GM18909 (cell line): ENCODE measurements at regions not wholly inside any gene's neighbourhood (a gene's known extent, or its start where the extent isn't known, plus 50 kb on each side); places are given as distances from the start of the nearest gene placed in this dataset.
"Not testable (repeated sequence)": the region's sequence is repeated elsewhere in the genome, so short reads cannot be mapped to it uniquely, and the experiment has no call there.

Source experiments
- ATAC-seq: cut with Tn5 transposase; IDR thresholded peaks from one replicate; pipeline ENCODE4 v1.9.1; 2021; ENCODE audit warnings: mild to moderate bottlenecking; ENCODE audit not compliant: unreplicated experiment, poor library complexity

DNA sequence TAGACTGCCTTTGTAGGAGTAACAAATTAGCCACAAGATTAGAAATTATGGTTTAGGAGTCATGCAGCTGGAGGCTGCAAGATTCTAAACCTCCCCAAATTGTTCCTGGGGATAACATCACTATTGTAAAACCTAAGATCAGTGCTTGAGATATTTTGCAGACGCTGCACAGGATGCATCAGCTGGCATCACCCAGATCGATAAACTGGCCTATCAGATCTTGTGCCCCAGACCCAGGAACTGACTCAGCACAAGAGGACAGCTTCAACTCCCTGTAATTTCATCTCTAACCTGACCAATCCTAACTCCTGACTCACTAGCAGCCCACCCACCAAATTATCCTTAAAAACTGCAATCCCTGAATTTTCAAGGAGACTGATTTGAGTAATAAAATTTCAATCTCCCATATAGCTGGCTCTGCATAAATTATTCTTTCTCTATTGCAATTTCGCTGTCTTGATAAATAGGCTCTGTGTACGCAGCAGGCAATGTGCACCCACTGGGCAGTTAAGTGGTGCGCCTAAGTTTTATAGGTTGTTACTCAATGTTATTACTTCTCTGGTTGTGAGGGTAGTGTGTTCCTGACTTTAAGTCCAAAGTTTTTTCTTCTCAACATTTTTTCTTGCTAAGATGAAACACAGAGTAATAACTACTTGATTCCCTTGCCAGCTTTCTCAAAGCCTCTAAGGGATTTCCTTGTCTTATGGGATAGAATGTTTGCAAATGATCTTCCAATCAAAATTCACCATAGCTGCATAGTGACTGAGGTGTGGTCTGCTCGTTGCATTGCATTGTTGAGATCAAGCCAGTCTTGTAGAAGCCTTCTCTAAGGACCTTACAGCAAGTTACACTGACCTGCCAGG, 312.3 kb upstream of the DKK2 start:
- no peak for ATAC-seq

DNA sequence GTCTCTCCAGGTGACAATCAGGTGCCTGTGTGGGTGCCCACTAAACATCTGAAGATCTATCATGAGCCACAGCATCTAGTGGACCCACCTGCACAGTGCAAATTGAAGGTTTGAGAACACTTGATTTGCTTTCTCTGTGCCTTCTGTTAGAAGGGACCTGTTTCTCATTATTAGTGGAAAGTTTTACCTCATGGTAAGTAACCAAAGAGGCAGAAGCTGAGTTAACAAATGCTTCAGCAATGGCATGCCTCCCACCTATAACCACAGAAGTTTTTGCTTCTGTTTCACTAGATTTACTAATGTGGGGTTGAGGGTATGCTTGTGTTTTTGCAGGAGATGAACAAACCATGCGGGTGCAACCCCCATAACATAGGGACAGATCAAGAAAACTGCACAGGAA, 297.4 kb upstream of the DKK2 start:
- no peak for ATAC-seq

DNA sequence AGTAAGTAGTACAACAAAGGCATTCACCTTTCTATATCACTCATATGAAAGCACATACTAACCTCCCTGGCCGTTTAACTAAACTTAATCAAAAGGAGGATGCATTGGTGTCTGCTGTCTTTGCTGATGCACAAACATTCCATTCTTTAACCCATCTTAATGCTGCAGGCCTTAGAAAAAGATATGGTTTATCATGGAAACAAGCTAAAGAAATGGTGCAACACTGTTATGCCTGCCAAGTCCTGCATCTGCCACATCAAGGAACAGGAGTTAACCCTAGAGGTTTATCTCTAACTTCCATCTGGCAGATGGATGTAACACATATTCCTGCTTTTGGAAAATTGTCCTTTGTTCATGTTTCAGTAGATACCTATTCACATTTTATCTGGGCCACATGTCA, 296.5 kb upstream of the DKK2 start:
- ATAC-seq, result not testable (repeated sequence)

DNA sequence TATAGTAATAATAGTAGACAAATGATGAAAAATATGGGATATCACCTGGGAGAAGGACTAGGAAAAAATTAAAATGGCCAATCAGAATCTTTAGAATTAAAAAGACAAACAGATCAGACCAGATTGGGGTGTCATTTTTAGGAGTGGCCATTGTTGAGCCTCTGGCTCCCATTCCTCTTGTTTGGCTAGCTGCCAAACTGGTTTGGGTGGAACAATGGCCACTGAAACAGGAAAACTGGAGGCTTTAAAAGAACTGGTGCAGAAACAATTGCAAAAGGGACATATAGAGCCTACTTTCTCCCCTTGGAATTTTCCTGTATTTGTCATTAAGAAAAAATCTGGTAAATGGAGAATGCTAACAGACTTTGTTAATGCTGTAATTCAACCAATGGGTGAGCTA, 294.8 kb upstream of the DKK2 start:
- no peak for ATAC-seq

DNA sequence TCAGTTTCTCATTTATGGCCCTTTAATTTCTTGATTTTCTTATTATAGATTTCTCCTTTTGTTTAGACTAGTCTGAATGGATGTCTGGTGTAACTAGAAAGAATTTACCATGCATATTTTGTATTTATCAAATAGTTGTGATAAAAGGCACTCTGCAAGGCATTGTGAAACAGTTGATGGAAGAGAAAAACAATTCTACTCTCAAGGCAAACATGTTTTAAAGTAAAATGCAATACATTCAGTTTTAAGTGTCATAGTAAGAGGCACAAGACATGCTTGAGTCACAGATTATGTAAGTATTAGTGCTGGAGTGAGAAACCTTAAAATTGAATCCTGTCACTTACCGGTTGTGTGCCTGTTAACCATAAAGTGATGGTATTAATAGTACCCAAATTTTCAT, 283.3 kb upstream of the DKK2 start:
- ATAC-seq, result no peak

DNA sequence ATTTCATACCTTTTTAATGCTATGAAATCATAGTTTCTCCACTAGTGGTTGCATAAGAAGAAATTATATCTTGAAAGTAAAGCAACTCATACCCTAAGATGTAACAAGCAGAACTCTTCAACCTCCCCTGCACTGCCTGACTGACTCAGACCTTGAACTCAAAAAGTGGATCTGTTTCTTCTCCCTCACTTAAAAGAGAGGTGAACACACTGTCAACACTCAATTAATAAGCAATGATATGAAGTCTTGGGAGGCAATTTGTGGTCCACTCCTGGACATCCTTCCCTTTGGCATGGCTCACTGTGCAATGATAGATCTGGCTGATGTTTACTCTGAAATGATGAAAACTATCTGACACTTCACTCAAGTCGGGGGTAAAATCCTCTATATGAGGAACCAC, 282.0 kb upstream of the DKK2 start:
- no peak for ATAC-seq

DNA sequence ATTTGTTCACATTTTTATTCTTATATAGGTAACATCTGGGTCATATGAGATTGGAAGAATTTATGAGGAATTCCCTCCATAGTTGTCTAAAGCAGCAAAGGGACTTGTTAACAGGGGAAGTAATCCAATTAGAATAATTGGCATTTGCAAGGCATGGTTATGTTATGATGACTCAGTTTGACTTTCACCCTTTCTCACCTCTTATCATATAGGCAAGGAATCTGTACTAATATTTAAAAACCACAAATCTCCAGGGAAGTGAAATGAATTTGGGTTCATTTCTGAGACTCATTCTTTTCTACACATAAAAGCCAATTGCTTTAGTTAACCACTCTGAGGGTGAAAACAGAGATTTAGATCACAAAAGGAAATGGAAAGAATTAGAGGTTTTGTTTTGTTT, 281.5 kb upstream of the DKK2 start:
- no peak for ATAC-seq

DNA sequence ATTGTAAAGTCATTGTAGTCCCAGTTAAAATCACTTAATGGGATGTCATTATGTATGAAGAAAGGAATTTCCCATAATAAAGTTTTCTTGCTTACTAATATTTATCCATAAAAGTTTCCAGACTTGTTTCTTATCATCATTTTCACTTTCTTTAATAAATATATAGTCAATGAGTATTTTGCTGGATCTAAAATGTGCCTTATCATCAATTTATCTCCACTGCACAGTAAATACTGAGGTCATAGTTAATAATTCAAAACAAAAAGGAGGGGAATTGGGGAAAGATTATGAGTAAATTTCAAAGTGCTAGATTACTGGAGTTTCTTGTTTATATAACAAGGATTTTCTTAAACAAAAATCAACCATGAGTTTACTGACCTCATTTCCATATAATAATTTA, 279.5 kb upstream of the DKK2 start:
- ATAC-seq, result no peak

DNA sequence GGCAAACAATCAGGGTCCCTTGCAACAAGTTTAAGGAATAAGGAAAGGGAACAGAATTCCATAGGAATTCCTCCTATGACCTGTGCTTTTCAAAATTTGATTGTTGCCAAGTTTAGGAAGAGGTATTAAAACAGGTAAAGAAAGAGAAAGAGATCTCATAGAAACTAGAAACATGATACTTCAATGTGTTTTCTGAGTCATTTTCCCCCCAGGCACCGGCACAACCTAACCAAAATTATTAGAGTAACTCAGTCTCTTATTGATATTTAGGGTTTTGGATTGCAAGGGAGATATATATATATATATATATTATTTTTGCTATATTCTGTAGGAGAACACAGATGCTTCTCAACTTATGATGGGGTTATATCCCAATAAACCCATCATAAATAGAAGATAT, 278.0 kb upstream of the DKK2 start:
- no peak for ATAC-seq

DNA sequence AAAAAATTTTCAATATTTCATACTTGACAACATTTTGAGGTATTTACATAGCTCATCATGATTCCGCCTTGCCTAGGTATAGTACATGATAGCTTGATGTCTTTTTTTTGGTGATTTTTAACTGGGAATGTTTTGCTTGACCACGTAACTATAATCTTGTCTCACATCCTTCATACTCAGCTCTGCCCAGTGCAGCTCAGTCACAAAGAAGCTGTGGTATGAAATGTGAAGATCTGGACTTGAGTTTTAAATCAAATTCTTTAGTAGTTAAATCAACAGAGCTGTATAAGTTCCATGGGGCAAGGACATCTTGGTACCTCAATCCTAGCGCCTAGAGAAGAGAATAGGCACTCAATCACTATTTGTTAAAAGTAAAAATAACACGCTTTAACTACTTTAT, 276.3 kb upstream of the DKK2 start:
- no peak for ATAC-seq

DNA sequence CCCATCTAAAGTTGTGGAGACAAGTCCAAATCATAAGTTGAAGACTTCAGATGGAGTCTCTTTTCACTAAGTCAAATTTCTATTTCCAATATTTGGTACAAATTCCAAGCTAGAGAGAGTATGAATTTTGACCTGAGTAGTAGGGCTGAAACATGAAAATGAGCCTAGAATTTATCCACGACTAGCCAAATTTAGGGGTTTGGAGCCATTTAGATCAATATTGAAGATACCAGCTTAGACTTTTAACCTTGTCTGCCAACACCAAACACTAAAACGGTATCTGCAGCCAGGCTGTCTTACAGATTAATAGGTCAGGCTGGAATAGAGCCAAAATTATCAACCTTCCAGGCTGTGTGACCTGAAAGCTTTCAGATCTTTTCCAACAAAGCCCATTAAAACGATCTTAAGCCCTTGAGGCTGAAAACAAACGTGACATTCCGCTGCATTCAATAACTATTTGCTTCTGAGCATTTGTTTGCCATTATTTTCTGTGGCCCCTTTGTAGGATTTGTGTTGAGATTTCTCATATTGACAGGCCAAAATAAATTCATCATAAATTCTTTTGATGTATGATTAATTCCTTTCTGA, 268.7 kb upstream of the DKK2 start:
- ATAC-seq, result no peak

DNA sequence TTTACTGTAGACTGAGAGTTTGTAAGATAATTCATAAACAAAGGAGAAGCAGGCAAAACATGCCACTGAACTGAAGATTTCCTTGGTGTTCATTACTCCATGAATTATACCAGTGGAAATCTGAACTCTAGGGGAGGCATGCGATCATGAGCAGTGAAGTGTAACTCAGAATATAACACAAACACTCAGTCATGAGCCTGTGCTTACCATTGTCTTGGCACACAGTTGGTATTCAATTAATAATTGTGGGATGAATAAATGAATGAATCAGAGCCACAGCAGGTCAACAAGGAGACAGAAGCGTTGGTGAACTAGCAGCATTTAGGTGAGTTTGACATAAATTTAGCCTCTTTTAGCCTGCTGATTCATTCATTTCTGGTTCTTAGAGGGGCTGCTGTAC, 263.5 kb upstream of the DKK2 start:
- no peak for ATAC-seq

DNA sequence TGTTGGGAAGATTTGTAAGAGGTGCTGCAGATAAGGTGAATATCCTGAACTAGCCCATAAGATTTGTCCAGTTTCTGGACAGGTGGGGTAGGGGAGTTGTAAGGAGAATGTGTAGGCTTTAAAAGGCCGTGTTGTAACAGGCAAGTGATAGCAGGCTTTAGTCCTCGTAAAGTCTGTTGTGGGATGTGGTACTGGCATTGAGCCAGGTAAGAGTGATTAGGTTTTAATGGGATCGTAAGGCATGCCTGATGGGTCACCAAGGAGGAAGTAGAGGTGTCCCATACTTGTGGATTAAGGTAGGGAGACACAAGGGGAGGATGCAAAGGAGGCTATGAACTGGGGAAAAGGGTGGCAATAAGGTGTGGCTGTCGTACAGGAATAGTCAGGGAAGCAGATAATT, 256.9 kb upstream of the DKK2 start:
- ATAC-seq, result no peak

DNA sequence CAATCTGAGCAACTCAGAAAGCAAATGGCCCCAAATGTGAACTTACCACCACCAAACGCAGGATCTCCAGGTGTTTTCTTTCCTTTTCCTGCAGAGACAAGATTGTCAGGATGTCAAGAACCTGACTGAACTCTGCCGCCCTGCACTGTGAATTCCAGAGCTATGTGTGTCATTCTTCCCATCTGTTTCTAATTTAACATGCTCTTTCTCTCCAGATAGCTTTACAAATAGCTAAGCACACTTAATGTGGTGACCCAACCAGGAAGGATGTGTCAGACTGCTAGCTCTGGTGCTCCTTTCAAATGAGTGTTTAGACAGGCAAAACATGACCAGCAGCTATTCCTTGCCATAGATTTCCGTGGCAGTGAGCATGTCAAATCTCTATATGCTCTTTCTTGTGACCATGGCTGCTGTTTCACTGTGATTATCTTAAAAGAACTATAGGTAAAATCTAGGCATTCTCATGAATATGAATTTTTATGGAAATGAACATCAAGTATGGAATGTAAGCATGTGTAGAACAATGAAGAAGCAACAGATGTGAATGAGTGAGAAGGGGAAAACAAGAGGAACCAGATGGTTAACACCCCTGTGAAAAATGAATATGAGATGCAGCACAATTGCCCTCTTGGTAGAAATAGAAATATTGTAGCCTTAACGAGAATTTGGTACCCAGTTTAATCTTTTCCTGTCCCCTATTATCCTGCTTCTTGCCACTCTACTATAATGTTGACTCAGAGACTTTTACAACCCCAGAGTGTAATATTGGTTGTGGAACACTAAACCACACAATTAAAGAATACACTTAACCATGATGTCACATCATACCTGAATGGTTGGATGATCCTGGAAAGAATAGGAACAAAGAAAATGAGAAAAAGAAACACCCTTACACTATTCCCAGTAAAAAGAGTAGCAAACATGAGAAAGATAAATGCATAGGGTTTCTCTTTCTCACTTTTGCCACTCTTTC, 247.8 kb upstream of the DKK2 start:
- no peak for ATAC-seq

DNA sequence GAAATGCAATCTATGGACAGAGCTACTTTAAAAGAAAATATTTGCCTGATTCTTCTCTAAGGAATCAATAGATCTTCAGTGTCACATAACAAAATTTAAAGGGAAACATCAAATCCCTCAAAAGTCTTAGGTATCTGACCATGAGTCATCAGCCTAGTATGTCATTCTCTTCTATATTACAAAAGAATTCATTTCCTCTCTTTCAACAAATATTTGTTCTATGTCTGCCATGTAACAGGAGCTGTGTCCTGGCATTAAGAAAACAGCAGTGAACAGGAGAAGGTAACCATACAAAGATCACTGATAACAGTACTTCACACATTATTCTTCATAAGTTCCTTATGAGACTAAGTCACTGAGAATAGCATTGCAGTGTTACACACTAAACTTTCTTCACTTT, 243.6 kb upstream of the DKK2 start:
- no peak for ATAC-seq

DNA sequence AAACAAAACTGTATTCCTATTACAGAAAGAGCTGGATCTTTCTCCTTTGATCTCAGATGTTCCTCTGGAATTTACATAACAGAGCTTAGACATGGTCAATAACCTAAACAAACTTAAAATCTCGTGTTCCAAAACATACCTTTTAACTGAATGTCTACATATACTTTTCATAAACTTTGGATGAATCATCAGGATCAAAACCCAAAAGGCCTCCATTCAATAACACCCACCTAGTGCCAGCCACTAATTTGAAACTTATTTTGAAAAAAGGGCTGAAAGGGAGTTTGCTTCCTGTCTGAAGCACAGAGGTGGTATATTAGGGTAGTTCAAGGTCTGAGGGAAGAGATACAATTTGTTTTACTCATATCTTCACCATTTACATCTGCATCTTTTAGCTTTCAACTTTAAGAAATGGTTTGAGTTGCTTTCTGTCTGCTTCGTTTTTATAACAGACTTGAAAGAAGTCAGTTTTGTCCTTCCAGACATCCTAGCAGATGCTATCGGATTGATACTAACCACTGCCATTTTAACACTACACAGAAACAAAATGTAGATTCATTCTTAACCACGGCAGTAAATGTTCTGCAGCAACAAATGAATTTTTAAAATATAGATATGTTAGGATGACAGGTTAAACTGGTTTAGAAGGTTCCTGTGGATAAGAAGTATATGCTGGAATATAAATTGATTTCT, 242.8 kb upstream of the DKK2 start:
- no peak for ATAC-seq

DNA sequence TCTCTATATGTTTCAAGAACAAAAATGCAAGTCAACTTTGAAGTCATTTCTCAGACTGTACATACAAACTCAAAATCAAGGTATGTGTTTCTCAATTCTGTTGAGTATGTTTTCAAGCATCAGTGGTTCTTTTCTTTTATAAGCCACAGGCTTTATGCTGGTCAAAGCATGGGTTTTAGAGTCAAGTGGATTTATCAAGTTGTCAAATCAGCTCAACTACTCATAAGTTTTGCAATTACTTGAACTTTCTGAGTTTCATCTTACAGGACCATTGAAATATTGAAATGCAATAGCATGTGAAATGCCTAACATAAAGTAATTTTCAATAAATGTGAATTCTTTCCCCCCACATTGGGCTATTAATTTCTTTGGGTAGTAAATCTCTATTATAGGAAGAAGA, 239.9 kb upstream of the DKK2 start:
- no peak for ATAC-seq

DNA sequence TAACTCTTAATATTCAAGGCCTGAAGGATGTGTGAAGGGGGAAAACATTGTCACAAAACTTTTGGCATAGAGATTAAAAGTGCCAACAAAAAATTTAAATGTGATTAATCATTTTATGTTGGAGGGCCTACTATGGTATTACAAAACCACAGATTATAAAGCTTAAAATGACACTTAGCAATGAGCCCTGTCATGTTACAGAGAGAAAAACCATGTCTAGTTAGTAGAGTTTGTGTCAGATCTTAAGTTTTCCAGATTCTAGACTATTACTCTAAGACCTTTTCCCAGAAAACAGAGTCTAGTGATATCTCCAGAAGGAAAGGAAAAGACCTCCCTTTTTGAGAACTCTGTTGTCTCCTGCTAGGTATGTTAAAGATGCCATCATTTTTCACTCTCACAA, 239.1 kb upstream of the DKK2 start:
- no peak for ATAC-seq

DNA sequence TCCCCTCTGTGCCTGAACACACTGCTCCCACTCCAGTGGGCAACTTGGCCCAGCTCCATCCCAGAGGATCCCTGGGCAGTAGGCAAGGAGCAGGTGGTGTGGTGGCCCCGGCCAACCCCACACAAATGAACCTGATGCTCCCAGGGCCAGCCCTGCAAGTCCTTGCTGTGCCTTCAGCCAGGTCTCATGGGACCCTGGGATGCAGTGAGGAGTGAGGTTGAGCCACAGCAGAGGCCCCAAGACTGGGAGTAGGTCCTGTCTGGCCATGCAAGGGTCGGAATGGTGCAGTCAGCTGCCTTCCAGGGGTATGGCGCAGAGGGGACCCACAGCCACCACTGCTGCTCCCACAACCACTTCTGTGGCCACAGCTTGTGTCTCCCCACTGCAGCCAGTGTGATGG, 234.5 kb upstream of the DKK2 start:
- ATAC-seq, result no peak

DNA sequence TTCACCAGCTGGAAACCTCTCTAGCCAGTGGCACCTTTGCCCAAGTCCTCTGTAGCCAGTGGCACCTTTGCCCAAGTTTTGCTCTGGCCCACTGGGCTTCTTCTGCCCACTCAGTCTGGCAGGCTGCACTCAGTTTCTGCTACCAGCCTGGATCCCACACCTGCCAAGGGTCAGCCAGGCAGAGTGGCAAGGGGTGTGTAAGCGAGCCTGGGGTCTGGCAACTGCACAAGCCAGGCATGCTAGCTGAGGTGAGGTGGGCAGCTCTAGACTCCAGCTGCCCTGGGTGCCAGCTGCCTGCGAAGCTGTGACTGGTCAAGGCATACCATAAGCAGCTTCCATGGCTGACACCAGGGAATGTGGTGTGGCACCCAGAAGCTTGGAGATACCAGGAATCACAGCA, 233.1 kb upstream of the DKK2 start:
- no peak for ATAC-seq

DNA sequence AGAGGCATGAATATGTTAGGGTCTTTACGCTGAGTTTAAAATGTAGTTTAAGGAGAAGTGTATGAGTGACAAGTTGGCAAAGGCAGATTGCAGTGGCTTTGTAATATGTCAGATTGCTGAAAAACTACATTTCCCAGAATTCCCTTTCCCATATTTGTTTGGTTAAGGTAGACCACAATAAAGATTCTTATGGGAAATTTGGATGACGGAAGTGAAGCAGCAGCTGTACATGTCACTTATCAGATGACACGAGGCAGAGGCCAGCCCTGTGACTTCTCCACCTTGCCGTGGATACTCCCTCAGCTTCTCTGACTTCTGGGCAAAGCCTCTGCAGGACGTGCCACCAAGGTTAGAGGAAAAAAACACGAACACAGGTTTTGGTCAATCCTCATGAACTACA, 229.7 kb upstream of the DKK2 start:
- no peak for ATAC-seq
